HFF-Myc (cell line): ENCODE measurements at regions not wholly inside any gene's neighbourhood (a gene's known extent, or its start where the extent isn't known, plus 50 kb on each side); places are given as distances from the start of the nearest gene placed in this dataset.
"Not testable (repeated sequence)": the region's sequence is repeated elsewhere in the genome, so short reads cannot be mapped to it uniquely, and the experiment has no call there.

Source experiments
- DNase-seq: peaks from one replicate; pipeline ENCODE4 v3.0.0-alpha.2; 2011; ENCODE audit warnings: low read depth; ENCODE audit errors: extremely low read depth
- H3K4me3 ChIP-seq: replicated peaks from 2 replicates; pipeline ENCODE4 v1.5.1; 2011; ENCODE audit warnings: low read depth, mild to moderate bottlenecking, control low read depth, low read length
- TF ChIP-seq, protein P1 (sequence below): IDR thresholded peaks from 2 replicates; pipeline ENCODE4 v1.5.1; 2012; ENCODE audit warnings: mild to moderate bottlenecking, low read depth, low read length, control low read depth; ENCODE audit errors: missing control alignments

DNA sequence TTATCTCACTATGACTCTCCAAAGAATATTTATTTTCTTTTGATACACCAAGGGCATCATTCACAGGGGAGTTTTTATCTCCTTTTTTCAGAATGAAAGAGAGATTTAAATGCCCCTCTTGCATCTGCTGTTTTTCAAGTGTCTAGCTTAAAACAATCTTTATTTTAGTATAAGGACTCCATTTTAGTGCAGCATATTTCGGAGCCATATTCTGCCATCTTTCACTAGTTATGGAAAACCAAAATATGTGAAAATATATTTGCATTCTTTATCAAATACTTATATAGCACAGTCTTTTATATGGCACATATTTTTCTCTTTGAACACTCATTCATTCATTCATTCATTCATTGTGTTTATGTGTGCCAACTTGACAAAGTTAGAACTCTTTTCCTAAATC, 1130.2 kb downstream of the SLITRK5 start:
- TF ChIP-seq, protein P1, sequence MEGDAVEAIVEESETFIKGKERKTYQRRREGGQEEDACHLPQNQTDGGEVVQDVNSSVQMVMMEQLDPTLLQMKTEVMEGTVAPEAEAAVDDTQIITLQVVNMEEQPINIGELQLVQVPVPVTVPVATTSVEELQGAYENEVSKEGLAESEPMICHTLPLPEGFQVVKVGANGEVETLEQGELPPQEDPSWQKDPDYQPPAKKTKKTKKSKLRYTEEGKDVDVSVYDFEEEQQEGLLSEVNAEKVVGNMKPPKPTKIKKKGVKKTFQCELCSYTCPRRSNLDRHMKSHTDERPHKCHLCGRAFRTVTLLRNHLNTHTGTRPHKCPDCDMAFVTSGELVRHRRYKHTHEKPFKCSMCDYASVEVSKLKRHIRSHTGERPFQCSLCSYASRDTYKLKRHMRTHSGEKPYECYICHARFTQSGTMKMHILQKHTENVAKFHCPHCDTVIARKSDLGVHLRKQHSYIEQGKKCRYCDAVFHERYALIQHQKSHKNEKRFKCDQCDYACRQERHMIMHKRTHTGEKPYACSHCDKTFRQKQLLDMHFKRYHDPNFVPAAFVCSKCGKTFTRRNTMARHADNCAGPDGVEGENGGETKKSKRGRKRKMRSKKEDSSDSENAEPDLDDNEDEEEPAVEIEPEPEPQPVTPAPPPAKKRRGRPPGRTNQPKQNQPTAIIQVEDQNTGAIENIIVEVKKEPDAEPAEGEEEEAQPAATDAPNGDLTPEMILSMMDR, result no peak
- H3K4me3 ChIP-seq, result no peak overlapping the region
- no peak for DNase-seq

DNA sequence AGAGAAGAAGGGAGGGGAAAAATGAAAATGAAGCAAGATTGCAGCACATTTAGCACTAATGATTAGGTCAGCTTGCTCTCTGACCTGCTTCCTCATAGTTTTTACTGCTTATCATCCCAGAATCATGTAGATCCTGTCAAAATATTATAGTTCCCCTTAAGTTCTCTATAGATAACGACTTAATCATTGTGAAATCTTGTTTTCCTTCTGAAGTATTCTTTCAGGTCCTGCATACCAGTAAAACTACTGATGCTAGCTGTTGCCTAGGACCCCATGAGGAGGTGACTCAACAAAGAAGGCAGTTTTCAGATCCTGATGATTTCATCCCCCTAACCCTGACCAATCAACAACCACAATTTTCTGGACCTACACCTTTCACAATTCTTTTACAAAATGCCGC, 1131.7 kb downstream of the SLITRK5 start:
- no peak for DNase-seq
- TF ChIP-seq, protein P1, result no peak
- no peak overlapping the region for H3K4me3 ChIP-seq

DNA sequence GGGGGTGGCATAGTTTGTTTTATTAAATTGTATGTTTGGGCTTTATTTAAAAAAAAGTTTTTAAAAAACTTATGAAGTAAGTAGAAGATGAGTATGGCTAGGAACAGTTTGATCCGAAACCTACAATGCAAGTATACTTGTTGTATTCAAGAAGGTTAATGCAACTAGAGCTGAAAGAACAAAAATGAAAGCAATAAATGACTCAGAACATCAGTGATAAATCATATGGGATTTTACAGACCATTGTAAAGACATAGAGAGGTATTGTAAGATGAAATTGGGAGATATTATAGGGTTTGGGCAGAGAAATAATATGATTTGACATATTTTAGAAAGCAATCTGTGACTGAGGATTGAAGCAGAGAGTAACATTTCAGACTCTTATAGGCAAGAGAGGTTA, 1135.3 kb downstream of the SLITRK5 start:
- DNase-seq, result no peak

DNA sequence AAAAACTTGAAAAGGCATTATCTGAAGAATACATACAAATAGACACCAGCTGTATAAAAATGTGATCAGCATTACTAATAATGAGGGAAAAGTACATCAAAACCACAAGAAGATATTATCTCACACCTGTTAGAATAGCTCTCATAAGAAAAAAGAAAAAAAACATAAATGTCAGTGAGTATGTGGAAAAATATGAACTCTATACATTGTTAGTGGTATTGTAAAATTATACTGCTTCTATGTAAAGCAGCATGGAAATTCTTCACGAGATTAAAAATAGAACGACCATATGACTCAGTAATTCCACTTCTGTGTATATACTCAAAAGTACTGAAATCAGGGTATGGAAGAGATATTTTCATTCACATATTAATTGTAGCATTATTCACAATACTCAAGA, 1146.4 kb downstream of the SLITRK5 start:
- TF ChIP-seq, protein P1, result no peak
- H3K4me3 ChIP-seq, result no peak overlapping the region
- DNase-seq, result no peak

More for the DNA sequence above, 1135.3 kb downstream of the SLITRK5 start:
- TF ChIP-seq, protein P1, result no peak
- no peak overlapping the region for H3K4me3 ChIP-seq

DNA sequence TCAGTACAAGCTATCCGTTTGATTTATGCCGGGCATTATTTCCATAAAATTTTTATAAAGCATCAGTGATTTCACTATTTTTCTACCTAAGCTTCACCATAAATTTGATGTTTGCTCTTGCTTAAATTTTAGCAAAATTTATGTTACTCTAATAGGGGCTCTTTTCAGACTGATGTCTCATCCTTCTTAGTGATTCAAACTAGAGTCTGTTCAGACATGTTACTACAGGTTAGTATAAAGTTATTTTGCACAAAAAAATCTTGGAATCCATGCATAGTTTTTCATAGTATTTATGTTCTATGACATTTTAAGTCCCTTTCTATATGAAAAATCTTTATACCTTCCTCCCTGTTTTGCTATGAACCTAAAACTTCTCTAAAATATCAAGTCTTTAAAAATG, 1151.9 kb downstream of the SLITRK5 start:
- H3K4me3 ChIP-seq, result no peak overlapping the region
- TF ChIP-seq, protein P1, result no peak
- DNase-seq, result no peak

DNA sequence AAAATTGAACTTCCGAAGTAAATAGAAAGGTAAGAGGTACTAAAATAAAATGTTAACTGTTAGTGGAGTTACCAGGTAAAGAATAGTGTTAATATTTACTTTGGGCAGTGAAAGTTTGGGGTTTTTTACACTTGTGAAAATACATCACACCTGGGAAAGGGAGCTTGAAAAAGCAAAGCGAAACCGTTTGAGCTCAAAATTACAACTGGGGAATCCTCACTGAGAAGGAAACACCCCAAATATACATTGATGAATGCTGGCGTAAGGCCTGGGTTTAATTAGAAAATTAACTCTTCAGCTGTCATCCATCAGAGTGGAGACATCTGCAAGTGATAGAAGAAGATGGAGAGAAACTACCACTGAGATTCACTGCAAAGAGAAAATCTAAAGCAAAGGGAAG, 1153.0 kb downstream of the SLITRK5 start:
- TF ChIP-seq, protein P1, result no peak
- no peak for DNase-seq
- no peak overlapping the region for H3K4me3 ChIP-seq

DNA sequence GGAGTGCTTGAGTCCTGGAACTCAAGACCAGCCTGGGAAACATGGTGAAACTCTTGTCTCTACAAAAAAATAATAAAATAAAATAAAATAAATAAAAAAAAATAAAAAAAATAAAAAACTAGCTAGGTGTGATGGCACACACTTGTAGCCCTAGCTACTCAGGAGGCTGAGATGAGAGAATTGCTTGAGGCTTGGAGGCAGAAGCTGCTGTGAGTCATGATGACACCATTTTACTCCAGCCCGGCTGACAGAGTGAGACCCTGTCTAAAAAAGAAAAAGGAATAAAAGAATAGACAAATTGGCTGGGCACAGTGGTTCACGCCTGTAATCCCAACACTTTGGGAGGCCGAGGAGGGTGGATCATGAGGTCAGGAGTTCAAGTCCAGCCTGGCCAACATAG, 1168.9 kb downstream of the SLITRK5 start:
- no peak for DNase-seq
- TF ChIP-seq, protein P1, result no peak
- H3K4me3 ChIP-seq, result no peak overlapping the region

DNA sequence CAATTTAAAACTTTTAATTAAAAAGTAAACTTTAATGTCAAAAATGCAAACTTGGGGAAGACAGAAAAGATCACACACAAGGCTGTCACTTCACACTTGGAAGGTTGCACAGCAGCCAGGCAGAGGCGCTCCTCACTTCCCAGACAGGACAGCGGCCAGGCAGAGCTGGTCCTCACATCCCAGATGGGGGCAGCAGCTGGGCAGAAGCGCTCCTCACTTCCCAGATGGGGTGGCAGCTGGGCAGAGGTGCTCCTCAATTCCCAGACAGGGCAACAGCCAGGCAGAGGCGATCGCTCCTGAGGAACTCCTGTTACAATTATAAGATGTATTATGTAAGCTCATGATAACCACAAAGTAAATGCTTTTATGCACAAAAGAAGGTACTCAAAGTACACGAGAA, 1181.1 kb downstream of the SLITRK5 start:
- DNase-seq, H3K4me3 ChIP-seq: not testable (repeated sequence)
